Bronchial epithelial cell (primary cell): ENCODE measurements at regions not wholly inside any gene's neighbourhood (a gene's known extent, or its start where the extent isn't known, plus 50 kb on each side); places are given as distances from the start of the nearest gene placed in this dataset.
"Not testable (repeated sequence)": the region's sequence is repeated elsewhere in the genome, so short reads cannot be mapped to it uniquely, and the experiment has no call there.

Source experiments
- DNase-seq: peaks from one replicate; pipeline ENCODE4 v3.0.0-alpha.2; 2010; ENCODE audit warnings: low read depth
- FAIRE-seq: peaks from 2 replicates; lab custom pipeline; 2011; peaks lifted over from hg19 to GRCh38; lab: Jason Lieb, UNC
- H3K27me3 ChIP-seq: 2 replicates; pipeline ENCODE4 v1.5.1; 2011; ENCODE audit warnings: low read length; ENCODE audit not compliant: control insufficient read depth, insufficient read depth
- H3K36me3 ChIP-seq: 2 replicates; pipeline ENCODE4 v1.5.1; 2011; ENCODE audit warnings: low read length; ENCODE audit not compliant: control insufficient read depth, insufficient read depth
- H3K4me3 ChIP-seq: 2 replicates; pipeline ENCODE4 v1.5.1; 2011; ENCODE audit warnings: mild to moderate bottlenecking, low read depth, low read length, control low read depth
- CTCF ChIP-seq: IDR thresholded peaks from 2 replicates; pipeline ENCODE4 v1.5.1; 2011; ENCODE audit warnings: mild to moderate bottlenecking, moderate library complexity, low read length, control low read depth, inconsistent platforms; ENCODE audit not compliant: insufficient read depth, severe bottlenecking

DNA sequence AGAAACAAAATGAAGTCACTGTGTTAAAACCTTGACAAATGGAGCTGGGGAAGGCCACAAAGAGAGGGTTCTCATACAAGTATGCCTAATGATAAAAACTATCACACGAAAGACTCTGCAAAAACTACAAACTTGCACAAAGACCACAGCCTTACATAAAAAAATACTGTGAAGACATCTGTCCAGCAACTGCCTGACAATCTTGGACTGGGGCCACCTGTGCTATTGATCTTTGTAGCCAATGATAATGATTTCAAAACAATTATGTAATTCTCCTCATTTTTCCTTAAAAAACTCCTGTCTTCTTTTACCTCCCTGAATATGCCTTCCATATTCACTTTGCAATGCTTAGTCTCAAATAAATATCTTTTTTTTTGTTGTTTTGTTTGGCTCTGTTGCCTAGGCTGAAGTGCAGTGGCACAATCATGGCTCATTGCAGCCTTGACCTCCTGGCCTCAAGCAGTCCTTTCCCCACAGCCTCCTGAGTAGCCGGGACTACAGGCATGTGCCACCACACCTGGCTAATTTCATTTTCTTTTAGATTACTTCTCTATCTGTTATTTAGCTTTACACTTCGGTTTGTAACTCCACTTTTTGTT is 79.4 kb upstream of the RHOU start:
- Histone ChIP-seq H3K27me3 (no peaks in the 10 kb centered on the region), H3K4me3 (no peak overlapping the region), H3K36me3 (no peaks in the 10 kb centered on the region)
- no peak for TF ChIP-seq CTCF
- DNase-seq, result no peak
- no peak for FAIRE-seq

GRCh38 chr1:228662007-228662689 is 73.1 kb upstream of the RHOU start:
- not testable (repeated sequence) for H3K36me3 ChIP-seq, FAIRE-seq, H3K4me3 ChIP-seq, DNase-seq, H3K27me3 ChIP-seq

DNA sequence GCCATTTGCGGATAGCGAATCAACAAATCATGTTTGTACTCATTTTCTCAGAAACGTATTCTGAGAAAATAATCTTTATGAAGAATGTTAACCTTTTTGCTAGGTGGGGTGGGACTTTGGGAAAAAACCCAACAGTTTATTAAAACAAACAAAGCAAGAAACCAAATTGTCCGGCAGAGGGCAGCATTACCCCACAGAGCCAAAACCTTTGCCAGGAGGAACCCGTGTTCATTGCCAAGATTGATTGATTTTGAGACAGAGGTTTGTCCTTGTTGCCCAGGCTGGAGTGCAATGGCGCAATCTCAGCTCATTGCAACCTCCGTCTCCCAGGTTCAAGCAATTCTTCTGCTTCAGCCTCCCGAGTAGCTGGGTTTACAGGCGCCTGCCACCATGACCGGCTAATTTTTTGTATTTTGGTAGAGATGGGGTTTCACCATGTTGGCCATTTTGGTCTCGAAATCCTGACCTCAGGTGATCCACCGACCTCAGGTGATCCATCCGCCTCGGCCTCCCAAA is 70.8 kb upstream of the RHOU start:
- peak; percentile 75 for TF ChIP-seq CTCF
- FAIRE-seq (no peak), DNase-seq (peak; percentile 61)
- no peaks in the 10 kb centered on the region for H3K27me3 ChIP-seq
- no peak overlapping the region for H3K4me3 ChIP-seq
- no peaks in the 10 kb centered on the region for H3K36me3 ChIP-seq

DNA sequence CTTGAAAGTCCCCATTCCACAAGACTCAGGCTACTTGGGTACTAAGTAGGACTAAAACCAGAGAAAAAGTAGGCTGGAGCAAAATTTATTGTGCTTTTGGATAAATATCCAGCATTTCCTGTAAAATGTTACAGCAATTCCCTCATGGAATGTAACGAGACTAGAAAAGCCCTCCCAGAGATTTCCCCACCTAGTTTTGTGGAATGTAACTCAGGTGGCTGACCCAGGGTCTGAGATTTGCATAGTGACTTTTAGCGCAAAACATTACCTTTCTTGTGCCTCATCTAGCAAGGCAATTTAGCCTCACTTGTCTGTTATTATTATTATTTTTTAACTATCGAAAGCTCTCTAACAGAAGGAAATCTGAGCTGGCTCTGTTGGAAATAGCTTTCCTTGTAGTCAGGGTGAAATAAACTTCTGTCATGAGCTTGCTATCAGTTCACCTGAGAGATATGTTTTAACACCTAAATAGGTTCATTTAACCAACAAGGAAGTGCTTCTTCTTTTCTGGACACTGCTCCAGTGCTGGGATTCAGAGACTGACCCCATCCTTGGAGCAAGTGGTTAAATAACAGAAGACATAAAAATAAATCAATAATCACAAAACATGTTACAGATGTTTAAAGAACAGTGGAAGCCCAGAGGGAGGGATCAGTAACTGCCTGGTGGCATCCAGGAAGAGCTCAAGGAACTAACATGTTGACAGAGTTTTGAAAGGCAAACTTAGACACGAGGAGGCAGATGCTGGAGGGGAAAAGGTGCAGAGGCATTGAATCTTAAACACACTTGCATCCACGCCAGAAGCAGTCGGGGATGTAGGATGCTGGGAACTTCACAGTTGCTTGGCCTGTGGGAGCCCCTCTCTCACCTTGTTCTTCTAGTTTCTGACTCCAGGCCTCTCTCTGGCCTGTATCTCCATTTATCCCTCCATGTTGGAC is 68.3 kb upstream of the RHOU start:
- FAIRE-seq (no peak), DNase-seq (no peak)
- Histone ChIP-seq H3K27me3 (no peaks in the 10 kb centered on the region), H3K4me3 (no peak overlapping the region), H3K36me3 (no peaks in the 10 kb centered on the region)
- TF ChIP-seq CTCF, result no peak

- FAIRE-seq (no peak), DNase-seq (no peak)
- Histone ChIP-seq H3K27me3 (no peaks in the 10 kb centered on the region), H3K4me3 (no peak overlapping the region), H3K36me3 (no peaks in the 10 kb centered on the region)
- no peak for TF ChIP-seq CTCF
Measured at GRCh38 chr1:228668553-228669241, 66.6 kb upstream of the RHOU start.
